SJCRH30 (cell line): ENCODE measurements at regions not wholly inside any gene's neighbourhood (a gene's known extent, or its start where the extent isn't known, plus 50 kb on each side); places are given as distances from the start of the nearest gene placed in this dataset.

Experiments used
- DNase-seq, 2 experiments: peaks; one replicate each; pipeline ENCODE4 v3.0.0-alpha.2; 2015 to 2020
- H3K27ac ChIP-seq: fragments of 250-450 bp; sonication (Bioruptor Pico); 2 replicates; pipeline ENCODE4 v1.5.1; 2020; ENCODE audit warnings: mild to moderate bottlenecking, moderate library complexity
- H3K27me3 ChIP-seq: fragments of 250-450 bp; sonication (Bioruptor Pico); 2 replicates; pipeline ENCODE4 v1.5.1; 2020; ENCODE audit warnings: mild to moderate bottlenecking, moderate library complexity
- H3K36me3 ChIP-seq: fragments of 250-450 bp; sonication (Bioruptor Pico); 2 replicates; pipeline ENCODE4 v1.5.1; 2020; ENCODE audit warnings: mild to moderate bottlenecking, moderate library complexity
- H3K4me1 ChIP-seq: fragments of 250-450 bp; sonication (Bioruptor Pico); 2 replicates; pipeline ENCODE4 v1.5.1; 2020; ENCODE audit warnings: mild to moderate bottlenecking, moderate library complexity
- H3K4me3 ChIP-seq: fragments of 250-450 bp; sonication (Bioruptor Pico); 2 replicates; pipeline ENCODE4 v1.5.1; 2020; ENCODE audit warnings: mild to moderate bottlenecking, moderate library complexity
- H3K9me3 ChIP-seq: fragments of 250-450 bp; sonication (Bioruptor Pico); replicated peaks from 2 replicates; pipeline ENCODE4 v1.5.1; 2020; ENCODE audit warnings: mild to moderate bottlenecking, moderate library complexity

DNA sequence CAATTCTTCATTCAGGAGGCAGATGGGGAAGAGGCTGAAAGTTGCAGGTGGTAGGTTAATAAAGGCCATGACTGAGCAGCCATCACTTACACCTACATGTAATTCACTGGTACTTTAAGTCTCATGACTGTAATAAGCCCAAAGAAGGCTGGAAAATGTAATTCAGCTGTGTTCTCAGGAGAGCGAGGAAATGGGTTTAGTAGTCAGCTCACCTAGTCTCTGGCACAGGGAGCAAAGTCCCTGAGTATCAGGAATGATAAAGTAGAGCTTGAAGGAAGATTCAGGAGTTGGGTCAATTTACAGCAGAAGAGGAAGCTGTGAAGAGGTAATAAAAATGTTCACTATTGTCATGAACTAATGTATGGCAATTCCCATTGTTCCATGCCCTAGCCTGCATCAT lies 393.4 kb upstream of the KAZN start:
- no peaks in the 10 kb centered on the region for H3K36me3 ChIP-seq
- DNase-seq = no peak
- no peaks in the 10 kb centered on the region for H3K9me3 ChIP-seq
- no peak overlapping the region for H3K27ac ChIP-seq
- no peaks in the 10 kb centered on the region for H3K4me1 ChIP-seq
- no peaks in the 10 kb centered on the region for H3K27me3 ChIP-seq
- H3K4me3 ChIP-seq = no peak overlapping the region

DNA sequence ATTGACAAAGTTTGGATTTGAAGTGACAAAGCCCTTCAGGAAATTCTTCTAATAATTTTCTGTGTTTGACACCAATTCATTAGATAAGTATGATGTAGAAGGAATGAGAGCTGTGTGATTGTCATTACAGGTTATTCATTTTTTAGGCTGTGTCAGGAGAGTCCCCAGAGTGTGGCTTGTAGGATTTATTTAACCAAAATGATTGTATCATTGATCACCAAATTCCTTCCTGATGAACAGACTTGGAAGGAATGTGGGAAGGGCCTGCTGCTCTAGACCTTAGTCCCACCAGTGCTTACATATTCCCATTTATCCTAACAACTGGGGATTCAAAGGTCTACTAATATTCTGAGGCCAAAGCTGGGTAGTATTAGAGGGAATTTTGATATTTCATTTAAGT lies 383.3 kb upstream of the KAZN start:
- Histone ChIP-seq H3K4me3 (no peak overlapping the region), H3K9me3 (0 out of 2 replicates have a peak, but pooled peaks cover 2% of the 10 kb centered on the region), H3K4me1 (no peaks in the 10 kb centered on the region), H3K27ac (no peak overlapping the region), H3K27me3 (no peaks in the 10 kb centered on the region), H3K36me3 (no peaks in the 10 kb centered on the region)
- no peak for DNase-seq

DNA sequence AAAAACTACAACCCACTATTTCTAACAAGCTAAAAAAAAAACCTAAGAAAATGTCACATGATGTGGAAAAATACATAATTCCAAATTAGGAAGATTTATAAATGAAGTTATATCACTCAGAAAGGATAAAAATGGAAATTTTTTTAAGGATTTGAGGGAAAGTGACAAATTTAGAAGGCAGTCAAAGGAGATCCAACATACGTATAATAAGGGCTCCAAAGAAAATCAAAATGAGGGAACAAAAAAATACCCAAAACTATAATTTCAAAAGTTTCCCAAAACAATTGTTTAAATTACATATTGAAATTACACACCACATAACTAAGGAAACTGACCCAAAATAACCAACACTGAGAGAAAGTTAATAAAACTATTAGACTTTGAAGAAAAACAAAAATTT lies 381.1 kb upstream of the KAZN start:
- Histone ChIP-seq H3K9me3 (0 out of 2 replicates have a peak, but pooled peaks cover 2% of the 10 kb centered on the region), H3K27me3 (no peaks in the 10 kb centered on the region), H3K36me3 (no peaks in the 10 kb centered on the region), H3K4me1 (no peaks in the 10 kb centered on the region), H3K27ac (no peak overlapping the region), H3K4me3 (no peak overlapping the region)
- no peak for DNase-seq

DNA sequence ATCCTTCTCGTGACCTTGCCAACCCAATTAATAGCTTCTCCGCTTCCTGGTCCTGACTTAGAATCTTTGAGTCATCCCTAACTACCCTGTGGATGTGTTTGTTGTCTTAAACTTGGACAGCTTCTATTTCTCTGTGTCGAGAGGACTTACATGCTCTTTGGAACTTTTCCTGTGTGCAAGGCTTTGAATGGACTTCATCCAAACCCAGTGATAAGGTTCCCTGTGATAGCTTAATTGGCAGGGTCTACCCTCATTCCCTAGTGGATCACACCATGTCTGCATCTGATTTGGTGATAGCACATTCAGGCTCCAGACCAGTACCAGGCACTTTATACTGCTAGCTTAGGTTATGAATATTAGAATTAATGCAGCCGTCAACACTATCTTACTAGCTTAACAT lies 378.2 kb upstream of the KAZN start:
- Histone ChIP-seq H3K27ac (no peak overlapping the region), H3K4me3 (no peak overlapping the region), H3K9me3 (0 out of 2 replicates have a peak, but pooled peaks cover 2% of the 10 kb centered on the region), H3K27me3 (no peaks in the 10 kb centered on the region), H3K4me1 (no peaks in the 10 kb centered on the region), H3K36me3 (no peaks in the 10 kb centered on the region)
- no peak for DNase-seq

DNA sequence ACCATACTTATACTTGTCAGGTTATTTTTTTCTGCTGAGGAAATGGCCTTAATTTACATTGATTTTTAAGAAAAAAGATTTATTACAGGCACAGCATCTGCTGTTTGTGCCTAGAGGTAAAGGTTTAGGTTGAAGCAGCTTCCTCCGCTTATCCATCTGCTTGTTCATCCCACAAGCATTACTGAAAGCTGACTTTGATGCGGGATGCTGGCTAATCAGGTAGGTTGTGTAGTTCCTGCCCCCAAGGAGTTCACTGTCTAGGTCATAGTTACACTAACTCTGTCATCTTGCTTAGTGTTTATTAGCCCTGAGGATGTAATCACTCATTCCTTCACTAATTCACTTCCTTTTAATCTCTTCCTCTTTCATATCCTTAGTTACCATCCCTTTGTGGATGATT lies 377.7 kb upstream of the KAZN start:
- no peak overlapping the region for H3K4me3 ChIP-seq
- H3K36me3 ChIP-seq = no peaks in the 10 kb centered on the region
- no peaks in the 10 kb centered on the region for H3K4me1 ChIP-seq
- no peaks in the 10 kb centered on the region for H3K27me3 ChIP-seq
- no peak overlapping the region for H3K27ac ChIP-seq
- H3K9me3 ChIP-seq = 0 out of 2 replicates have a peak, but pooled peaks cover 2% of the 10 kb centered on the region
- no peak for DNase-seq

- Histone ChIP-seq H3K27me3 (no peaks in the 10 kb centered on the region), H3K27ac (no peak overlapping the region)
Measured at GRCh38 chr1:14222086-14222485, 376.4 kb upstream of the KAZN start.

DNA sequence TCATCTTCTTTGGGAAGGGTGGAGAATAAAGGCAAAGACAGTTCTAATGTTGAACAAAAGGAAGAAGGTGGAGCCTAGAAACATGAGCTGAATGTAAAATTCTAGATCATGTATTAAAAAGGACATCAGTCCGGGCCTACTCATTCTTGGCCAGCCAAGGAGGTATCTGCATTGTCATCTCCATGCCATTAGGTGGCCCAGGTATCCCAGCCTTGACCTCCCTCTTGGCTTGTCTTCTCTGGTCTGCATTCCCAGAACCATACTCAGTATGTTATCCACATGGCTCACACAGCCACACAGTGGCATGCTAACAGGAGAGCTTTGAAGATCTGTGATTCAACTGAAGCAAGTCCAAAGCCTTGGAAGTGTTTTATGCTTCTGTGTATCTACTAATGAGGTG lies 369.8 kb upstream of the KAZN start:
- Histone ChIP-seq H3K4me1 (no peaks in the 10 kb centered on the region), H3K36me3 (no peaks in the 10 kb centered on the region), H3K27me3 (no peaks in the 10 kb centered on the region), H3K27ac (no peak overlapping the region), H3K4me3 (no peak overlapping the region), H3K9me3 (no peaks in the 10 kb centered on the region)
- DNase-seq = no peak

More at GRCh38 chr1:14222086-14222485, 376.4 kb upstream of the KAZN start:
- DNase-seq = no peak
- Histone ChIP-seq H3K9me3 (0 out of 2 replicates have a peak, but pooled peaks cover 2% of the 10 kb centered on the region), H3K4me3 (no peak overlapping the region), H3K4me1 (no peaks in the 10 kb centered on the region), H3K36me3 (no peaks in the 10 kb centered on the region)

DNA sequence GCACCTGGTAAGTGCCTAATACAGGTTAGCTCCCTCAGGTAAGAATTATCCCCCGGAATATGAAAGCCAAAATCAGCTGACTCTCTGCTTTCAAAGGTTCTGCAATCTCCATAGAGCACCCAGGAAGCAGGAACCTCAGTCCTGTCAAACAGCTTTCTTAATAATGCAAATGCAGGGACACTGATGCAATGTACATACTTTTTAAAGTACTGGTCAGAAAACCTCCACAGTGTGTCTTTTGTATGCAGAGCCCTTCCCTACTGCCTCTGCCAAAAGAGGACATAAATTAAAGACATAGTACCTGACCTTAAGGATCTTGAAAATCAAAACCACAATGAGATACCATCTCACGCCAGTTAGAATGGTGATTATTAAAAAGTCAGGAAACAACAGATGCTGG lies 365.0 kb upstream of the KAZN start:
- no peaks in the 10 kb centered on the region for H3K36me3 ChIP-seq
- DNase-seq = no peak
- H3K4me1 ChIP-seq = no peaks in the 10 kb centered on the region
- no peak overlapping the region for H3K27ac ChIP-seq
- H3K4me3 ChIP-seq = no peak overlapping the region
- no peaks in the 10 kb centered on the region for H3K9me3 ChIP-seq
- no peaks in the 10 kb centered on the region for H3K27me3 ChIP-seq

GRCh38 chr1:14236097-14236496 lies 362.4 kb upstream of the KAZN start:
- H3K27ac ChIP-seq = no peak overlapping the region

GRCh38 chr1:14238472-14239307 lies 359.8 kb upstream of the KAZN start:
- Histone ChIP-seq H3K4me3 (no peak overlapping the region), H3K36me3 (no peaks in the 10 kb centered on the region), H3K27me3 (no peaks in the 10 kb centered on the region), H3K27ac (no peak overlapping the region), H3K9me3 (no peaks in the 10 kb centered on the region), H3K4me1 (no peaks in the 10 kb centered on the region)
- DNase-seq = no peak

More at GRCh38 chr1:14236097-14236496, 362.4 kb upstream of the KAZN start:
- H3K4me3 ChIP-seq = no peak overlapping the region
- no peaks in the 10 kb centered on the region for H3K4me1 ChIP-seq
- no peaks in the 10 kb centered on the region for H3K9me3 ChIP-seq
- no peaks in the 10 kb centered on the region for H3K36me3 ChIP-seq
- no peak for DNase-seq
- H3K27me3 ChIP-seq = no peaks in the 10 kb centered on the region

- H3K9me3 ChIP-seq = no peaks in the 10 kb centered on the region
- H3K27ac ChIP-seq = no peak overlapping the region
- DNase-seq = no peak
Measured at GRCh38 chr1:14240265-14240664, 358.2 kb upstream of the KAZN start.

GRCh38 chr1:14242123-14242522 lies 356.4 kb upstream of the KAZN start:
- Histone ChIP-seq H3K27ac (no peak overlapping the region), H3K36me3 (no peaks in the 10 kb centered on the region), H3K4me1 (no peaks in the 10 kb centered on the region), H3K4me3 (no peak overlapping the region), H3K27me3 (0 out of 2 replicates have a peak, but pooled peaks cover 8% of the 10 kb centered on the region), H3K9me3 (no peaks in the 10 kb centered on the region)
- no peak for DNase-seq

More at GRCh38 chr1:14240265-14240664, 358.2 kb upstream of the KAZN start:
- no peaks in the 10 kb centered on the region for H3K4me1 ChIP-seq
- H3K36me3 ChIP-seq = no peaks in the 10 kb centered on the region
- H3K4me3 ChIP-seq = no peak overlapping the region
- H3K27me3 ChIP-seq = 0 out of 2 replicates have a peak, but pooled peaks cover 7% of the 10 kb centered on the region

DNA sequence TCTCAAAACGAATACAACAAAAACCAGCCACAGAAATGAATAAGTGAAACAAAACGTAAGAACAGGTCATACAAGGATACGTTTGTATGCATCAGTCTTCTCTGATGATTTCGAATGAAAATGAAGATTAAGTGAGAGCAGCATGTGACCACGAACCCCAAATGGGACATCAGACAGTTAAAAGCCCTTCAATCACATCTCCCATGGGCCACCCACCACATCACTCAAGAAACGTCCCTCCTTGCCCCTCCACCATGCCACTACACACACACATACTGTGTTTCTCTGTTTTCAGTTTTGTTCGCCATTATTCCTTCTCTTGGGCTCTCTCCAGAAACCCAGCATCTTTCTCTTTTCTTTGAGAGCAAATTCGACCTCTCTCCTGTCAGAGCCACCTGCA lies 355.6 kb upstream of the KAZN start:
- Histone ChIP-seq H3K9me3 (no peaks in the 10 kb centered on the region), H3K27me3 (peaks cover 12% of the 10 kb centered on the region; the same call in 1 of the 2 replicates), H3K4me3 (no peak overlapping the region), H3K27ac (no peak overlapping the region), H3K36me3 (no peaks in the 10 kb centered on the region), H3K4me1 (no peaks in the 10 kb centered on the region)
- no peak for DNase-seq

- no peak overlapping the region for H3K4me3 ChIP-seq
Measured at GRCh38 chr1:14245954-14246353, 352.5 kb upstream of the KAZN start.

DNA sequence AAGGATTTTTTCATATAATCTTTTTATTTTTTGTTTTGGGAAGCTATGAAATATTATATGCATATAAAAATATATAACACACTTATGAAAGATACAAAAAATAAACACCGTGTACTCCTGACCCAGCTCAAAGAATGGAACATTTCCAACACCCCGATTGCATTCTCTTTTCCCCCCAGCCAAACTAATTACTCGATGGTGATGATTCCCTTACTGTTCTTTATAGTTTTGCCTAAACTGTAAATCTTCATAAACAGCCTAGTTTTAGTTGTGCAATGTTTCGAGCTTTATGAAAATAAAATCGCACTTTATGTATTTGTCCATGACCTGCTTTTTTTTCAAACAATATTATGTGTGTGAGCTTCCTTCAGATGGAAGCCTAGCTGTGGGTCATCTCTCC lies 352.0 kb upstream of the KAZN start:
- no peak for DNase-seq
- H3K27ac ChIP-seq = no peak overlapping the region
- no peaks in the 10 kb centered on the region for H3K36me3 ChIP-seq
- no peaks in the 10 kb centered on the region for H3K4me1 ChIP-seq
- no peak overlapping the region for H3K4me3 ChIP-seq
- no peaks in the 10 kb centered on the region for H3K9me3 ChIP-seq
- H3K27me3 ChIP-seq = peaks cover 15% of the 10 kb centered on the region; the same call in 1 of the 2 replicates

More at GRCh38 chr1:14245954-14246353, 352.5 kb upstream of the KAZN start:
- no peaks in the 10 kb centered on the region for H3K9me3 ChIP-seq
- no peak for DNase-seq
- no peaks in the 10 kb centered on the region for H3K4me1 ChIP-seq
- peaks cover 15% of the 10 kb centered on the region; the same call in 1 of the 2 replicates for H3K27me3 ChIP-seq
- H3K36me3 ChIP-seq = no peaks in the 10 kb centered on the region
- H3K27ac ChIP-seq = no peak overlapping the region

GRCh38 chr1:14247666-14248065 lies 350.8 kb upstream of the KAZN start:
- DNase-seq = no peak
- Histone ChIP-seq H3K9me3 (no peaks in the 10 kb centered on the region), H3K27me3 (peaks cover 15% of the 10 kb centered on the region; the same call in 1 of the 2 replicates), H3K27ac (no peak overlapping the region), H3K4me1 (no peaks in the 10 kb centered on the region), H3K36me3 (no peaks in the 10 kb centered on the region), H3K4me3 (no peak overlapping the region)
